Endothelial cell of hepatic sinusoid (primary cell): ENCODE measurements at regions not wholly inside any gene's neighbourhood (a gene's known extent, or its start where the extent isn't known, plus 50 kb on each side); places are given as distances from the start of the nearest gene placed in this dataset.
"Not testable (repeated sequence)": the region's sequence is repeated elsewhere in the genome, so short reads cannot be mapped to it uniquely, and the experiment has no call there.

Source experiments
- in situ Hi-C: cut with HindIII; loops from 2 replicates; pipeline ENCODE4 v1.10.0; 2017; ENCODE audit warnings: low sequenced_read_pairs

- in situ Hi-C loops: loop anchor here (10.0 kb wide), 1 partner anchor 52 kb away; the partner anchor contains the start of gene ZBTB9
Observed at GRCh38 chr6:33507261-33507660, 52.9 kb downstream of the ZBTB9 start.

- in situ Hi-C loops: loop anchor here (10.0 kb wide), 1 partner anchor 54 kb away; the partner anchor contains the start of gene ZBTB9
Observed at GRCh38 chr6:33508935-33509926, 54.9 kb downstream of the ZBTB9 start.

- in situ Hi-C loops: no loop called here
Observed at GRCh38 chr6:33513213-33513612, 58.8 kb downstream of the ZBTB9 start.

- in situ Hi-C loops: no loop called here
Observed at GRCh38 chr6:33516726-33517125, 62.4 kb downstream of the ZBTB9 start.

GRCh38 chr6:33520636-33521488 lies 59.2 kb downstream of the BAK1 start:
- in situ Hi-C loops: not testable (repeated sequence)

- in situ Hi-C loops: no loop called here
Observed at GRCh38 chr6:33521489-33522091, 58.5 kb downstream of the BAK1 start.
